ENCODE measurements at regions not wholly inside any gene's neighbourhood (a gene's known extent, or its start where the extent isn't known, plus 50 kb on each side); places are given as distances from the start of the nearest gene placed in this dataset.
"Not testable (repeated sequence)": the region's sequence is repeated elsewhere in the genome, so short reads cannot be mapped to it uniquely, and the experiment has no call there.

- DNase-seq, result no peak
- intact Hi-C loops (cut with DNase I), result no loop called here
Measured at GRCh38 chr1:55774446-55774845, 559.3 kb upstream of the USP24 start.

- DNase-seq, result no peak
- intact Hi-C loops (cut with DNase I), result no loop called here
Measured at GRCh38 chr1:55773211-55773940, 558.2 kb upstream of the USP24 start.

GRCh38 chr1:55768327-55768952 lies 553.3 kb upstream of the USP24 start:
- intact Hi-C loops (cut with DNase I), result no loop called here
- no peak for DNase-seq

- intact Hi-C loops (cut with DNase I), result no loop called here
- DNase-seq, result no peak
Measured at GRCh38 chr1:55767171-55767570, 552.0 kb upstream of the USP24 start.

- DNase-seq; intact Hi-C loops (cut with DNase I): not testable (repeated sequence)
Measured at GRCh38 chr1:55765505-55765904, 550.3 kb upstream of the USP24 start.

- intact Hi-C loops (cut with DNase I), result no loop called here
- no peak for DNase-seq
Measured at GRCh38 chr1:55751776-55752175, 536.6 kb upstream of the USP24 start.

GRCh38 chr1:55750628-55750995 lies 535.4 kb upstream of the USP24 start:
- no peak for DNase-seq
- intact Hi-C loops (cut with DNase I), result no loop called here

- no peak for DNase-seq
- intact Hi-C loops (cut with DNase I), result no loop called here
Measured at GRCh38 chr1:55749975-55750627, 534.9 kb upstream of the USP24 start.

GRCh38 chr1:55747408-55747841 lies 532.3 kb upstream of the USP24 start:
- DNase-seq, result no peak
- intact Hi-C loops (cut with DNase I), result no loop called here

- no peak for DNase-seq
- intact Hi-C loops (cut with DNase I), result no loop called here
Measured at GRCh38 chr1:55746710-55747109, 531.5 kb upstream of the USP24 start.

GRCh38 chr1:55741516-55741915 lies 526.4 kb upstream of the USP24 start:
- DNase-seq, result no peak

GRCh38 chr1:55735106-55735505 lies 519.9 kb upstream of the USP24 start:
- DNase-seq, result no peak

More at GRCh38 chr1:55741516-55741915, 526.4 kb upstream of the USP24 start:
- intact Hi-C loops (cut with DNase I), result no loop called here

GRCh38 chr1:55726994-55727393 lies 511.8 kb upstream of the USP24 start:
- DNase-seq, result no peak
- intact Hi-C loops (cut with DNase I), result no loop called here

More at GRCh38 chr1:55735106-55735505, 519.9 kb upstream of the USP24 start:
- intact Hi-C loops (cut with DNase I), result no loop called here

- DNase-seq, result no peak
- intact Hi-C loops (cut with DNase I), result no loop called here
Measured at GRCh38 chr1:55725378-55725777, 510.2 kb upstream of the USP24 start.

GRCh38 chr1:55724551-55725325 lies 509.6 kb upstream of the USP24 start:
- DNase-seq, result no peak
- intact Hi-C loops (cut with DNase I), result no loop called here

- intact Hi-C loops (cut with DNase I), result no loop called here
- DNase-seq, result no peak
Measured at GRCh38 chr1:55723001-55723400, 507.8 kb upstream of the USP24 start.

- intact Hi-C loops (cut with DNase I), result no loop called here
- peak in 1 of 42 donors; percentile 30 for DNase-seq
Measured at GRCh38 chr1:55720261-55720660, 505.1 kb upstream of the USP24 start.

GRCh38 chr1:55718758-55719671 lies 503.9 kb upstream of the USP24 start:
- no peak for DNase-seq
- intact Hi-C loops (cut with DNase I), result no loop called here

GRCh38 chr1:55717111-55717510 lies 501.9 kb upstream of the USP24 start:
- no peak for DNase-seq
- intact Hi-C loops (cut with DNase I), result no loop called here
